Neuron (in vitro differentiated cells): ENCODE measurements at regions not wholly inside any gene's neighbourhood (a gene's known extent, or its start where the extent isn't known, plus 50 kb on each side); places are given as distances from the start of the nearest gene placed in this dataset.

ENCODE experiments used
- H2AFZ ChIP-seq: one replicate; pipeline ENCODE4 v1.6.1; 2013; ENCODE audit warnings: low read depth, mild to moderate bottlenecking, inconsistent platforms, low read length, moderate library complexity
- H3K27me3 ChIP-seq: one replicate; pipeline ENCODE4 v1.6.1; 2013; ENCODE audit warnings: low read length; ENCODE audit not compliant: insufficient read depth
- H3K36me3 ChIP-seq: one replicate; pipeline ENCODE4 v1.6.1; 2013; ENCODE audit warnings: low read length; ENCODE audit not compliant: insufficient read depth
- H3K4me1 ChIP-seq: one replicate; pipeline ENCODE4 v1.6.1; 2013; ENCODE audit warnings: low read length; ENCODE audit not compliant: insufficient read depth
- H3K4me3 ChIP-seq: 2 replicates; pipeline ENCODE4 v1.5.1; 2013; ENCODE audit warnings: mild to moderate bottlenecking, low read length, moderate library complexity
- H3K9me3 ChIP-seq: one replicate; pipeline ENCODE4 v1.6.1; 2013; ENCODE audit warnings: low read length

- no peaks in the 10 kb centered on the region for H3K27me3 ChIP-seq
These were observed 124.3 kb downstream of the TRIB2 start for GRCh38 chr2:12841021-12841420.

DNA sequence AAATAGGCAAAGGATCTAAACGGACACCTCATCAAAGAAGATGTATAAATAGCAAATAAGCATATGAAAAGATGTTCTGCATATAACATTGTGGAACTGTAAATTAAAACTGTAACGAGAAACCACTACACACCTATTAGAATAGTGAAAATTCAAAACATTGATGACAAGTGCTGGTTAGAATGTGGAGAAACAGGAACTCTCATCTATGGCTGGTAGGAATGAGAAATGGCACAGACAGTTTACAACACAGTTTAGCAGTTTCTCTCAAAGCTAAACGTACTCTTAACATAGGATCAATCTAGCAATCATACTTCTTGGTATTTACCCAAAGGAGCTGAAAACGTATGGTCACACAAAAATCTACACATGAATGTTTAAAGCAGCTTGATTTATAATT lies 126.2 kb downstream of the TRIB2 start:
- H3K4me1 ChIP-seq = peaks cover 7% of the 10 kb centered on the region
- H3K4me3 ChIP-seq = no peak overlapping the region
- no peaks in the 10 kb centered on the region for H3K9me3 ChIP-seq
- no peaks in the 10 kb centered on the region for H3K27me3 ChIP-seq
- no peak overlapping the region for H2AFZ ChIP-seq
- no peaks in the 10 kb centered on the region for H3K36me3 ChIP-seq

More at GRCh38 chr2:12841021-12841420, 124.3 kb downstream of the TRIB2 start:
- peaks cover 7% of the 10 kb centered on the region for H3K4me1 ChIP-seq
- no peak overlapping the region for H3K4me3 ChIP-seq
- H2AFZ ChIP-seq = no peak overlapping the region
- no peaks in the 10 kb centered on the region for H3K36me3 ChIP-seq
- no peaks in the 10 kb centered on the region for H3K9me3 ChIP-seq

DNA sequence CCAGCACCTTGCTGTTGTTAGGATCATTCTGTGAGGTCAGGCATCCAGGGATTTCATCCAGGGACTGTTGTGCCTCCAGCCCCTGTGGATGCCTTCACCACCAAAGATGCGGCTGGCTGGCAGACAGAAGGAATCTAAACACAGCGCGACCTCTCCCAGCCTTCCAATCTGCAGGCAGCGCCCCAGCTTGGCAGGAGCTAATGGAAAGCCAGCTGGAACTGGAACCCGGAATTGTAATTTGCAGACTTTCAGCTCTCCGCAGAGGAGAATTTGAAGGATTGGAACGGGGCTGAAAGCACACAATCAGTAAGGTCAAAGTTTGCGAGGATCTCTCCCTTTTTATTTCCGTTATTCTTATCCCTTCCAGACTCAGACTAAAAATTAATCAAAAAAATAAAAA lies 127.8 kb downstream of the TRIB2 start:
- Histone ChIP-seq H3K4me1 (peaks cover 7% of the 10 kb centered on the region), H3K36me3 (no peaks in the 10 kb centered on the region), H3K9me3 (no peaks in the 10 kb centered on the region), H2AFZ (no peak overlapping the region), H3K27me3 (no peaks in the 10 kb centered on the region), H3K4me3 (no peak overlapping the region)

GRCh38 chr2:12847694-12848575 lies 131.2 kb downstream of the TRIB2 start:
- no peak overlapping the region for H3K4me3 ChIP-seq
- H2AFZ ChIP-seq = no peak overlapping the region

DNA sequence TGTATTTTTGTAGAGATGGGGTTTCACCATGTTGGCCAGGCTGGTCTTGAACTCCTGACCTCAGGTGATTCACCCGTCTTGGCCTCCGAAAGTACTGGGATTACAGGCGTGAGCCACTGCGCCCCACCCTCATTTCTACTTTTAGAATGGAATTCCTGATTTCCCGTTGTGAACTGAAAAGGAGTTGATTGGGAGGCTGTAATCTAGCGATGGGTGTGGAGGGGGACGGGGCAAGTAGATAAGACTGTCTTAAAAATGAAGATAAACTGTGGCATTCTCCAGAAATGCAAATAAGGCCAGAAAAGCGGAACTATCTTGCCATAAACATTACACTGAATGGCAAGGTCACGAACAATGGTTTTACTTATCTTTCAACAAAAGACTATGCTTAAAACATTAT lies 135.4 kb downstream of the TRIB2 start:
- no peaks in the 10 kb centered on the region for H3K27me3 ChIP-seq
- H2AFZ ChIP-seq = no peak overlapping the region

More at GRCh38 chr2:12847694-12848575, 131.2 kb downstream of the TRIB2 start:
- Histone ChIP-seq H3K9me3 (no peaks in the 10 kb centered on the region), H3K4me1 (peaks cover 7% of the 10 kb centered on the region), H3K36me3 (no peaks in the 10 kb centered on the region), H3K27me3 (no peaks in the 10 kb centered on the region)

DNA sequence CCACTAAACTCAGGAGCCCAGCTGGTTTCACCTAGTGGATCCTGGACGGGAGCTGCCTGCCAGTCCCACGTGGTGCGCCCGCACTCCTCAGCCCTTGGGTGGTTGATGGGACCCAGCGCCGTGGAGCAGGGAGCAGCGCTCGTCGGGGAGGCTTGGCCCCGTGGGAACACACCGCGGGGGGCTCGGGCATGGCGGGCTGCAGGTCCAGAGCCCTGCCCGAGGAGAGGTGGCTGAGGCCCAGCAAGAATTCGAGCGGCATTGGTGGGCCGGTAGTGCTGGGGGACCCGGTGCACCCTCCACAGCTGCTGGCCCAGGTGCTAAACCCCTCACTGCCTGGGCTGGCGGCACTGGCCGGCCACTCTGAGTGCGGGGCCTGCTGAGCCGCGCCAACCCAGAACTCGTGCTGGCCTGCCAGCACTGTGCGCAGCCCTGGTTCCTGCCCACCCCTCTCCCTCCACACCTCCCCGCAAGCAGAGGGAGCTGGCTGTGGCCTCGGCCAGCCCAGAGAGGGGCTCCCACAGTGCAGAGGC lies 137.3 kb downstream of the TRIB2 start:
- no peak overlapping the region for H2AFZ ChIP-seq
- H3K27me3 ChIP-seq = no peaks in the 10 kb centered on the region
- H3K4me1 ChIP-seq = no peaks in the 10 kb centered on the region
- peaks cover 3% of the 10 kb centered on the region for H3K9me3 ChIP-seq
- no peak overlapping the region for H3K4me3 ChIP-seq
- no peaks in the 10 kb centered on the region for H3K36me3 ChIP-seq

More for the DNA sequence above, 135.4 kb downstream of the TRIB2 start:
- Histone ChIP-seq H3K9me3 (peaks cover 3% of the 10 kb centered on the region), H3K4me3 (no peak overlapping the region), H3K4me1 (no peaks in the 10 kb centered on the region), H3K36me3 (no peaks in the 10 kb centered on the region)

GRCh38 chr2:12855508-12855907 lies 138.8 kb downstream of the TRIB2 start:
- H3K9me3 ChIP-seq = peaks cover 6% of the 10 kb centered on the region
- no peaks in the 10 kb centered on the region for H3K4me1 ChIP-seq
- H3K4me3 ChIP-seq = no peak overlapping the region
- H2AFZ ChIP-seq = no peak overlapping the region
- no peaks in the 10 kb centered on the region for H3K27me3 ChIP-seq
- H3K36me3 ChIP-seq = no peaks in the 10 kb centered on the region

DNA sequence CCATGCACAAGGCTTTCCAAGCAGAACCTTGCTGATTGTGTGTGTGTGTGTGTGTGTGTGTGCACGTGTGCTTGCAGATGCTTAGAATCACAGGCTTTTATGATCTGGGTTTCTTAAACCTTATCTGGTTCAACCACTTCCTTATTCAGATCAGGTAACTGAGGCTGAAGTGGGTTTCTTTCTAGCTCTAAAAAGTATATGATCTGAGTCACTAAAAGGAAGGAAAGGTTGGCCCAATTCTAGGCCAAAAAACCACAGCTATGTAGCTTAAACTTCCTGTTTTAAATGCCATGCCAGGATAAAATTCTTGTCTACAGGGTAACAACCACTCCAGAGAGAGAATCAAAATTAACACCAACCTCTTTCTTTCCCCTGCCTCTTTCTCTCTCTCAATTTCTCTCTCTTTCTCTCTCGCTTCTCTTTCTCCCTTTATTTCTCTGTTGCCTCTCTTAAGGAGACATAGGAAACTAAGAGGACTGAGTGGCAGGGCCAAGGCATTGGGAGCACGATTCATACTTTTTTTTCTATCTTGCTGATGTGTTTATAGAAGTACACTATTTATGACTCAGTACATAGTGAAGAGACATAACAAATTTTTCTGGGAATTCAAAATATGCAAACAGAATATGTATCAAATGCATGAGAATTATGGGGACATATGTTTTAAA lies 140.3 kb downstream of the TRIB2 start:
- Histone ChIP-seq H3K9me3 (peaks cover 6% of the 10 kb centered on the region), H3K4me1 (no peaks in the 10 kb centered on the region), H3K4me3 (no peak overlapping the region), H3K36me3 (no peaks in the 10 kb centered on the region), H2AFZ (no peak overlapping the region), H3K27me3 (no peaks in the 10 kb centered on the region)

GRCh38 chr2:12857891-12858290 lies 141.2 kb downstream of the TRIB2 start:
- no peak overlapping the region for H3K4me3 ChIP-seq
- H2AFZ ChIP-seq = no peak overlapping the region

DNA sequence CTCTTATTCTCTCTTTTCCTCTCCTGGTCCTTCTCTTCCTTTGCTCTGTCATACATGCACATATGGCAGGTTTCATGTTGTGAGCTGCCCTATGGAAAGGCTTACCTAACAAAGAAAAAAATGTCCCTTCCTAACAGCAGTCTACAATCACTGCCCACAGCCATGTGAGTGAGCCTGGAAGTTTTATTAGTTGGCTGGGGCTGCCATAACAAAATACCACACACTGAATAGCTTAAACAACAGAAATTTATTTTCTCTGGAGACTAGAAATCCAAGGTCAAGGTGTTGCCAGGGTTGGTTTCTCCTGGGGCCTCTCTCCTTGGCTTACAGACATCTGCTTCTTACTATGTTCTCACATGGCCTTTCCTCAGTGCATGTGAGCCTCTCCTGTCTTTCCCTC lies 142.1 kb downstream of the TRIB2 start:
- Histone ChIP-seq H3K4me1 (no peaks in the 10 kb centered on the region), H3K36me3 (no peaks in the 10 kb centered on the region), H3K9me3 (peaks cover 9% of the 10 kb centered on the region), H2AFZ (no peak overlapping the region), H3K4me3 (no peak overlapping the region), H3K27me3 (no peaks in the 10 kb centered on the region)

More at GRCh38 chr2:12857891-12858290, 141.2 kb downstream of the TRIB2 start:
- H3K9me3 ChIP-seq = peaks cover 6% of the 10 kb centered on the region
- no peaks in the 10 kb centered on the region for H3K27me3 ChIP-seq
- H3K4me1 ChIP-seq = no peaks in the 10 kb centered on the region
- H3K36me3 ChIP-seq = no peaks in the 10 kb centered on the region

GRCh38 chr2:12861344-12861930 lies 144.7 kb downstream of the TRIB2 start:
- Histone ChIP-seq H3K4me3 (no peak overlapping the region), H3K9me3 (peaks cover 9% of the 10 kb centered on the region), H3K27me3 (no peaks in the 10 kb centered on the region), H3K4me1 (no peaks in the 10 kb centered on the region), H2AFZ (no peak overlapping the region), H3K36me3 (no peaks in the 10 kb centered on the region)

DNA sequence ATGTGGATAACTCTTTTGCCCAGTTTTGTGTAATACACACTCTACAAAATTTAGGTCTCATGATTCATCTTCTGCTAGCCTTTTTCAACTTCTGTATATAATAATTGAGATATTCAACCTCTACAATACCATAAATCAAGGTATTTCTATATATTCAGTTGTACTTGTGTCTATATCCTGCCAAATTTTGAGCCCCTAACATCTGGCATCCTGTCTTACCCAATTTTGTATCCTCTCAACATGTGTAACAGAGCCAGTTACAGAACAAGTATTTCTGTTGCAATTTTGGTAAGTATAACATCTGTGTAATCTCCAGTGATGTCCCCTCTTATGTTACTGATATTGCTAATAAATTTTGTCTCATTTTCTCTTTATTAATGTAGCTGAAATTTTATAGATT lies 145.8 kb downstream of the TRIB2 start:
- no peaks in the 10 kb centered on the region for H3K36me3 ChIP-seq
- H3K4me3 ChIP-seq = no peak overlapping the region
- no peaks in the 10 kb centered on the region for H3K4me1 ChIP-seq
- no peaks in the 10 kb centered on the region for H3K27me3 ChIP-seq
- H2AFZ ChIP-seq = no peak overlapping the region
- peaks cover 9% of the 10 kb centered on the region for H3K9me3 ChIP-seq

DNA sequence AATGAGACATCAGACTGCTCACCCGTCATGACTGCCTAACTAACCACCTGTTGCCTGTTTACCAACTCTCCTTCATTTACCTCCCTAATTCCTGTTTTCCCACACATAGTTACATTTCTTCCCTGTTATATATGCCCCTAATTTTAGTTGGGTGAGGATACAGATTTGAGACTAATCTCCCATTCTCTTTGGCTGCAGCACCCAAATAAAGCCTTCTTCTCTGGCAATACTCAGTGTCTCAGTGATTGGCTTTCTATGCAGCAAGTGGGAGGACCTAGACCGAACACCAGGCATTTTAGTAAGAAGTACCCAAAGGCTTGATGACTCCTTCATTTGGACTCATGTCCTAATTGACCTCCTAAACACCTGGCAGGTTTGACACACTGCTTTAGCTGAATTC lies 147.2 kb downstream of the TRIB2 start:
- Histone ChIP-seq H3K4me3 (no peak overlapping the region), H3K9me3 (peaks cover 9% of the 10 kb centered on the region), H3K36me3 (no peaks in the 10 kb centered on the region)

More for the DNA sequence above, 147.2 kb downstream of the TRIB2 start:
- H3K4me1 ChIP-seq = no peaks in the 10 kb centered on the region
- H3K27me3 ChIP-seq = no peaks in the 10 kb centered on the region
- H2AFZ ChIP-seq = no peak overlapping the region
